Left ventricle myocardium inferior (tissue), 1 donor: ENCODE measurements at regions not wholly inside any gene's neighbourhood (a gene's known extent, or its start where the extent isn't known, plus 50 kb on each side); places are given as distances from the start of the nearest gene placed in this dataset.
A peak's percentile ranks its signal among the peaks of the same experiment; 100 is the strongest.
"Not testable (repeated sequence)": the region's sequence is repeated elsewhere in the genome, so short reads cannot be mapped to it uniquely, and the experiment has no call there.

ENCODE experiments used
- DNase-seq: peaks from one replicate; pipeline ENCODE4 v3.0.0-alpha.2; 2020
- H3K27ac ChIP-seq: fragments of 200-600 bp; replicated peaks from 2 replicates; pipeline ENCODE4 v1.8.0; 2021
- H3K27me3 ChIP-seq: fragments of 200-600 bp; 2 replicates; pipeline ENCODE4 v1.8.0; 2021; ENCODE audit warnings: low read depth
- H3K36me3 ChIP-seq: fragments of 200-600 bp; 2 replicates; pipeline ENCODE4 v1.8.0; 2021
- H3K4me1 ChIP-seq: fragments of 200-600 bp; 2 replicates; pipeline ENCODE4 v1.8.0; 2021
- H3K4me3 ChIP-seq: fragments of 200-600 bp; 2 replicates; pipeline ENCODE4 v1.8.0; 2021; ENCODE audit warnings: mild to moderate bottlenecking, moderate library complexity
- H3K9me3 ChIP-seq: fragments of 200-600 bp; replicated peaks from 2 replicates; pipeline ENCODE4 v1.8.0; 2021
- CTCF ChIP-seq: fragments of 200-600 bp; IDR thresholded peaks from 2 replicates; pipeline ENCODE4 v1.8.0; 2021; ENCODE audit warnings: antibody characterized with exemption, mild to moderate bottlenecking, borderline replicate concordance
- intact Hi-C: fragments of 100-400 bp; cut with micrococcal nuclease; formaldehyde crosslinking; loops from one replicate; pipeline ENCODE4 v1.11.0; 2022
- donor health status: DM: no; HTN: yes; CAD: no; lungs with severe emphysema.

GRCh38 chr1:213513006-213513405 is 462.0 kb downstream of the RPS6KC1 start:
- Histone ChIP-seq H3K27ac (no peak overlapping the region), H3K27me3 (no peaks in the 10 kb centered on the region), H3K36me3 (no peaks in the 10 kb centered on the region), H3K9me3 (no peaks in the 10 kb centered on the region), H3K4me3 (no peak overlapping the region), H3K4me1 (no peaks in the 10 kb centered on the region)
- intact Hi-C loops = no loop called here
- no peak for DNase-seq
- TF ChIP-seq CTCF = no peak

GRCh38 chr1:213514408-213515179 is 463.6 kb downstream of the RPS6KC1 start:
- H3K9me3 ChIP-seq, H3K27me3 ChIP-seq, DNase-seq, H3K4me3 ChIP-seq, intact Hi-C loops, H3K36me3 ChIP-seq, H3K27ac ChIP-seq, H3K4me1 ChIP-seq: not testable (repeated sequence)

- no peak for TF ChIP-seq CTCF
- intact Hi-C loops = no loop called here
- H3K36me3 ChIP-seq = no peaks in the 10 kb centered on the region
- H3K9me3 ChIP-seq = peaks cover 18% of the 10 kb centered on the region
- no peak for DNase-seq
- H3K4me3 ChIP-seq = no peak overlapping the region
- no peaks in the 10 kb centered on the region for H3K27me3 ChIP-seq
- no peak overlapping the region for H3K27ac ChIP-seq
- no peaks in the 10 kb centered on the region for H3K4me1 ChIP-seq
These were observed 468.1 kb downstream of the RPS6KC1 start for GRCh38 chr1:213519098-213519497.

GRCh38 chr1:213521206-213521605 is 466.6 kb upstream of the PROX1 start:
- H3K27me3 ChIP-seq = no peaks in the 10 kb centered on the region
- no peak overlapping the region for H3K27ac ChIP-seq
- DNase-seq = no peak
- peaks cover 18% of the 10 kb centered on the region for H3K9me3 ChIP-seq
- TF ChIP-seq CTCF = no peak
- H3K4me1 ChIP-seq = no peaks in the 10 kb centered on the region
- intact Hi-C loops = no loop called here
- H3K4me3 ChIP-seq = no peak overlapping the region
- no peaks in the 10 kb centered on the region for H3K36me3 ChIP-seq

GRCh38 chr1:213523781-213524398 is 463.9 kb upstream of the PROX1 start:
- Histone ChIP-seq H3K4me1 (no peaks in the 10 kb centered on the region), H3K4me3 (no peak overlapping the region), H3K9me3 (peaks cover 18% of the 10 kb centered on the region), H3K36me3 (no peaks in the 10 kb centered on the region), H3K27ac (no peak overlapping the region), H3K27me3 (no peaks in the 10 kb centered on the region)
- peak; percentile 31 for DNase-seq
- no peak for TF ChIP-seq CTCF
- intact Hi-C loops = no loop called here

- no peak for TF ChIP-seq CTCF
- H3K9me3 ChIP-seq = peaks cover 17% of the 10 kb centered on the region
- no peak overlapping the region for H3K4me3 ChIP-seq
- H3K4me1 ChIP-seq = peaks cover 7% of the 10 kb centered on the region
- no peak for DNase-seq
- no peak overlapping the region for H3K27ac ChIP-seq
- H3K36me3 ChIP-seq = no peaks in the 10 kb centered on the region
- H3K27me3 ChIP-seq = no peaks in the 10 kb centered on the region
- intact Hi-C loops = no loop called here
These were observed 461.5 kb upstream of the PROX1 start for GRCh38 chr1:213526306-213526705.
